Uterus (tissue), 3 donors: ENCODE measurements at regions not wholly inside any gene's neighbourhood (a gene's known extent, or its start where the extent isn't known, plus 50 kb on each side); places are given as distances from the start of the nearest gene placed in this dataset.

ENCODE experiments used
- DNase-seq, 2 donors: peaks; one replicate each; pipeline ENCODE4 v3.0.0-alpha.2; 2019 to 2020
- H3K27ac ChIP-seq, 2 donors: fragments of 200-600 bp; sonication (generic); 1 replicate in 1 of 2; 2 replicates in 1 of 2; pipeline ENCODE4 v1.5.1; 2016 to 2018
- H3K27me3 ChIP-seq, 2 donors: fragments of 200-600 bp; sonication (generic); one replicate each; pipeline ENCODE4 v1.5.1; 2018 to 2019; ENCODE audit warnings: control low read depth in 1 of 2
- H3K36me3 ChIP-seq, 2 donors: fragments of 200-600 bp; sonication (generic); one replicate each; pipeline ENCODE4 v1.5.1; 2019; ENCODE audit warnings: control low read depth in 1 of 2
- H3K4me1 ChIP-seq, 2 donors: fragments of 200-600 bp; sonication (generic); one replicate each; pipeline ENCODE4 v1.5.1; 2018 to 2019; ENCODE audit warnings: control low read depth in 1 of 2
- H3K4me3 ChIP-seq, 2 donors: fragments of 200-600 bp; sonication (generic); 1 replicate in 1 of 2; 2 replicates in 1 of 2; pipeline ENCODE4 v1.5.1; 2018 to 2019; ENCODE audit warnings: mild to moderate bottlenecking in 1 of 2
- H3K9me3 ChIP-seq, 2 donors: fragments of 200-600 bp; sonication (generic); one replicate each; pipeline ENCODE4 v1.5.1; 2019; ENCODE audit warnings: control low read depth in 1 of 2
- CTCF ChIP-seq, 4 experiments: fragments of 200-600 bp in 2 of 4; fragments of 450-650 bp in 2 of 4; sonication (generic) in 2 of 4; IDR thresholded peaks; one replicate each; pipeline ENCODE4 v1.5.1; 2016 to 2019; ENCODE audit warnings: antibody characterized with exemption in 4 of 4, mild to moderate bottlenecking in 2 of 4, moderate library complexity in 1 of 4
- POLR2A ChIP-seq, 2 donors: fragments of 450-650 bp; IDR thresholded peaks; one replicate each; pipeline ENCODE4 v1.6.1; 2016; ENCODE audit warnings: antibody characterized with exemption in 2 of 2, mild to moderate bottlenecking in 1 of 2, moderate library complexity in 1 of 2
- intact Hi-C: fragments of 100-400 bp; cut with DNase I; formaldehyde crosslinking; loops from one replicate; pipeline ENCODE4 v1.15.1; 2023; ENCODE audit warnings: low total_unique reads
- donor health status: DM: yes; HTN: yes; CAD: no.

- no peak overlapping the region for H3K27ac ChIP-seq
- H3K36me3 ChIP-seq, result no peaks in the 10 kb centered on the region
- TF ChIP-seq CTCF (IDR thresholded peaks at IDR 0.05), result no peak
- intact Hi-C loops, result no loop called here
- DNase-seq, result peak; percentile 44 to 58
- H3K9me3 ChIP-seq, result no peaks in the 10 kb centered on the region
- H3K27me3 ChIP-seq, result no peaks in the 10 kb centered on the region
- H3K4me1 ChIP-seq, result no peaks in the 10 kb centered on the region
- no peak overlapping the region for H3K4me3 ChIP-seq
Measured at GRCh38 chr14:30223385-30223785, 295.7 kb upstream of the PRKD1 start.

- peak in 1 of 2 donors; percentile 33 for DNase-seq
- H3K36me3 ChIP-seq, result no peaks in the 10 kb centered on the region
- no peak overlapping the region for H3K4me3 ChIP-seq
- H3K9me3 ChIP-seq, result no peaks in the 10 kb centered on the region
- H3K4me1 ChIP-seq, result no peaks in the 10 kb centered on the region
- no peak overlapping the region for H3K27ac ChIP-seq
- intact Hi-C loops, result no loop called here
- TF ChIP-seq POLR2A (IDR thresholded peaks at IDR 0.05) (no peak), CTCF (IDR thresholded peaks at IDR 0.05) (no peak)
- H3K27me3 ChIP-seq, result no peaks in the 10 kb centered on the region
Measured at GRCh38 chr14:30223966-30224365, 296.3 kb upstream of the PRKD1 start.

- no peak overlapping the region for H3K27ac ChIP-seq
- H3K27me3 ChIP-seq, result no peaks in the 10 kb centered on the region
Measured at GRCh38 chr14:30225176-30225575, 297.5 kb upstream of the PRKD1 start.

GRCh38 chr14:30227436-30227835 is 299.8 kb upstream of the PRKD1 start:
- H3K27me3 ChIP-seq, result no peaks in the 10 kb centered on the region
- intact Hi-C loops, result no loop called here
- no peaks in the 10 kb centered on the region for H3K36me3 ChIP-seq
- H3K4me3 ChIP-seq, result no peak overlapping the region
- H3K4me1 ChIP-seq, result no peaks in the 10 kb centered on the region
- DNase-seq, result peak in 1 of 2 donors; percentile 37
- no peak for TF ChIP-seq POLR2A (IDR thresholded peaks at IDR 0.05)
- TF ChIP-seq CTCF (IDR thresholded peaks at IDR 0.05), result no peak
- H3K9me3 ChIP-seq, result no peaks in the 10 kb centered on the region
- peak overlapping the region; percentile 16 to 44 for H3K27ac ChIP-seq

More at GRCh38 chr14:30225176-30225575, 297.5 kb upstream of the PRKD1 start:
- TF ChIP-seq POLR2A (IDR thresholded peaks at IDR 0.05), result no peak
- no peak for TF ChIP-seq CTCF (IDR thresholded peaks at IDR 0.05)
- DNase-seq, result peak in 1 of 2 donors; percentile 16
- Histone ChIP-seq H3K4me1 (no peaks in the 10 kb centered on the region), H3K9me3 (no peaks in the 10 kb centered on the region), H3K36me3 (no peaks in the 10 kb centered on the region), H3K4me3 (no peak overlapping the region)
- intact Hi-C loops, result no loop called here

- Histone ChIP-seq H3K27me3 (no peaks in the 10 kb centered on the region), H3K9me3 (no peaks in the 10 kb centered on the region), H3K4me3 (no peak overlapping the region), H3K27ac (peak overlapping the region; percentile 16 to 44), H3K36me3 (no peaks in the 10 kb centered on the region), H3K4me1 (no peaks in the 10 kb centered on the region)
- TF ChIP-seq POLR2A (IDR thresholded peaks at IDR 0.05) (no peak), CTCF (IDR thresholded peaks at IDR 0.05) (no peak)
- peak; percentile 18 to 41 for DNase-seq
- intact Hi-C loops, result no loop called here
Measured at GRCh38 chr14:30227876-30228275, 300.2 kb upstream of the PRKD1 start.
